ENCODE measurements at regions not wholly inside any gene's neighbourhood (a gene's known extent, or its start where the extent isn't known, plus 50 kb on each side); places are given as distances from the start of the nearest gene placed in this dataset.

DNA sequence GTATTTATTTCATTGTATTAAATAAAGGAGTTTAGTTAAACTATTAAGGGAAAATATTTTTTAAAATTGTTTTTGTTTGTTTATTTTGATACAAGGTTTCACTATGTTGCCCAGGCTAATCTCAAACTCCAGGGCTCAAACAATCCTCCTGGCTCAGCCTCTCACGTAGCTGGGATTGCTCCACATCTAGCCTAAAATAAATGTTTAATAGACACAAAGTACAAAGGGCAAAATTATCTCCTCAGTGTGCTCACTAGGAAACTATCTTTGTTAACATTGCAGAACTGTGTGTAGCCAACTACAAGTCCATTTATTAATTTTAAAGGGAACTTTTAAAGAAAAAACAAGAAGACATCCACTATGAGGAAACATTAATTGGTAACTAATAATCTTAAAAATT is 207.2 kb upstream of the PCDH17 start:
- TF ChIP-seq POLR2A (IDR thresholded peaks at IDR 0.05) (no peak), POLR2AphosphoS5 (IDR thresholded peaks at IDR 0.05) (no peak)
- TF ChIP-seq, protein P1, sequence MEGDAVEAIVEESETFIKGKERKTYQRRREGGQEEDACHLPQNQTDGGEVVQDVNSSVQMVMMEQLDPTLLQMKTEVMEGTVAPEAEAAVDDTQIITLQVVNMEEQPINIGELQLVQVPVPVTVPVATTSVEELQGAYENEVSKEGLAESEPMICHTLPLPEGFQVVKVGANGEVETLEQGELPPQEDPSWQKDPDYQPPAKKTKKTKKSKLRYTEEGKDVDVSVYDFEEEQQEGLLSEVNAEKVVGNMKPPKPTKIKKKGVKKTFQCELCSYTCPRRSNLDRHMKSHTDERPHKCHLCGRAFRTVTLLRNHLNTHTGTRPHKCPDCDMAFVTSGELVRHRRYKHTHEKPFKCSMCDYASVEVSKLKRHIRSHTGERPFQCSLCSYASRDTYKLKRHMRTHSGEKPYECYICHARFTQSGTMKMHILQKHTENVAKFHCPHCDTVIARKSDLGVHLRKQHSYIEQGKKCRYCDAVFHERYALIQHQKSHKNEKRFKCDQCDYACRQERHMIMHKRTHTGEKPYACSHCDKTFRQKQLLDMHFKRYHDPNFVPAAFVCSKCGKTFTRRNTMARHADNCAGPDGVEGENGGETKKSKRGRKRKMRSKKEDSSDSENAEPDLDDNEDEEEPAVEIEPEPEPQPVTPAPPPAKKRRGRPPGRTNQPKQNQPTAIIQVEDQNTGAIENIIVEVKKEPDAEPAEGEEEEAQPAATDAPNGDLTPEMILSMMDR (IDR thresholded peaks at IDR 0.05 in 8 of 11, conservative IDR thresholded peaks at IDR 0.05 in 3 of 11): no peak
- DNase-seq: no peak
- H3K27me3 ChIP-seq (replicated peaks in 1 of 7): no peaks in the 10 kb centered on the region
- no peaks in the 10 kb centered on the region for H3K4me1 ChIP-seq
- H3K27ac ChIP-seq: no peak overlapping the region
- WGBS, 5 donors: 47 to 64% (median 59%) methylated on average over 1 of the region's 1 CpG
- no peak overlapping the region for H3K4me3 ChIP-seq
- peaks cover 0 to 56% (median 36%) of the 10 kb centered on the region in 8 donors for H3K9me3 ChIP-seq
- intact Hi-C loops (cut with DNase I; ENCODE audit: low total_unique reads): no loop called here
- no peaks in the 10 kb centered on the region for H3K36me3 ChIP-seq

DNA sequence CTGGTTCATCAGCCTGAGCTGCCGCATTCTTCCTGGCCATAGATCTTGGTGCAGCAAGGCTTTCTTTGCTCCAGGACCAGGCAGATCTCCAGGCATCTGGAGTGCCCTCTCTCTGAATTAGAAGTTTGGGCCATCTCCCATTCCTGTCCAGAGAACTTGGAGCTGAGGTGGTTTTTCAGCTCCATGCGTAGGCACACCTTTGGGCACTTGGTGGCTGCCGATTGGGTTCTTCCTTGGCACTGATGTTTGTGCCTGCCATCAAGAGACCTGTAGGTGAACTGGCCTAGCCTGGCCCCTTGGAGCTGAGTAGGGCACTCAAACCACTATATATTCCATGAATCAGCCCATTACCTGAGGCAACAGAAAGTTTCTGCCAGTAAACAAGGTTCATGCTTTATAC is 206.0 kb upstream of the PCDH17 start:
- intact Hi-C loops (cut with DNase I; ENCODE audit: low total_unique reads): no loop called here

DNA sequence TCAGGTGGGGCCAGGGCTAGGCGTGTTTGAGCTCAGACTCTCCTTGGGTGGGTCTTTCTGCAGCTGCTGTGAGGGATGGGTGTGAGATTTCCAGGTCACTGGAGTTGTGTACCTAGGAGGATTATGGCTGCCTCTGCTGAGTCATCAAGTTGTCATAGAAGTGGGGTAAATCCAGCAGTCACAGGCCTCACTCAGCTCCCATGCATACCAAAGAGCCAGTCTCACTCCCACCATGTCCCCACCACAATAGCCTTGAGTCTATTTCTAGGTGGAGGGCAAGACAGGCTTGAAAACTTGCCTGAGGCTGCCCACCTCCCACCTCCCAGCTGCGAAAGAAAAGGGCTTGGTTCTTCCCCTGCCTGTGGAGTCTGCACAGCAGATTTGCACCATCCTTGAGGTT is 194.0 kb upstream of the PCDH17 start:
- Histone ChIP-seq H3K27ac (no peak overlapping the region), H3K36me3 (no peaks in the 10 kb centered on the region), H3K4me1 (no peaks in the 10 kb centered on the region), H3K27me3 (replicated peaks in 1 of 7) (no peaks in the 10 kb centered on the region), H3K4me3 (no peak overlapping the region), H3K9me3 (peaks cover 0 to 59% (median 18%) of the 10 kb centered on the region in 8 donors)
- 75 to 84% (median 78%) methylated on average over 2 of the region's 2 CpGs for WGBS, 5 donors
- intact Hi-C loops (cut with DNase I; ENCODE audit: low total_unique reads): no loop called here
- TF ChIP-seq POLR2A (IDR thresholded peaks at IDR 0.05) (no peak), POLR2AphosphoS5 (IDR thresholded peaks at IDR 0.05) (no peak)
- TF ChIP-seq, protein P1 (IDR thresholded peaks at IDR 0.05 in 8 of 11, conservative IDR thresholded peaks at IDR 0.05 in 3 of 11): no peak
- DNase-seq: no peak

More for the DNA sequence above, 206.0 kb upstream of the PCDH17 start:
- Histone ChIP-seq H3K36me3 (no peaks in the 10 kb centered on the region), H3K4me1 (no peaks in the 10 kb centered on the region), H3K9me3 (peaks cover 0 to 66% (median 47%) of the 10 kb centered on the region in 8 donors), H3K27ac (no peak overlapping the region), H3K27me3 (replicated peaks in 1 of 7) (no peaks in the 10 kb centered on the region), H3K4me3 (no peak overlapping the region)
- TF ChIP-seq POLR2AphosphoS5 (IDR thresholded peaks at IDR 0.05) (no peak), POLR2A (IDR thresholded peaks at IDR 0.05) (no peak)
- TF ChIP-seq, protein P1 (IDR thresholded peaks at IDR 0.05 in 8 of 11, conservative IDR thresholded peaks at IDR 0.05 in 3 of 11): no peak
- DNase-seq: no peak
- WGBS, 5 donors: 88 to 95% (median 94%) methylated on average over 3 of the region's 3 CpGs

DNA sequence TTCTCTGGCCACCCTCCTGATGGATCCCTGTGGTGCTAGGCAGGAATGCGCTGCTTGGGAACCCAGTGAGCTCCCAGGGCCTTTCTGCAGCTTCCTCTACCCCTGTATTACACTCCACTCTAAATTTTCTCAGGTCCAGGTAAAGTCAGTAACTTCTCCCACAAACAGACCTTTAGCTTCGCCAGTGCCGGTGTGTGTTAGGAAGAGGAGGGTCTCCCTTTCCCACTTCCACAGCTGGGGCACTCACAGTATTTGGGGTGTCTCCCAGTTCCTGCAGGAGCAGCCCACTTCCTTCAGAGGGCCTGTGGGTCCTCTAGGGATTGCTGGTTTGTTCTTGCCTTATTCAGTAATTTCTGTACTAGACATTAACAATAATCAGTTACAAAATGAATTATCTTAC is 193.5 kb upstream of the PCDH17 start:
- intact Hi-C loops (cut with DNase I; ENCODE audit: low total_unique reads): no loop called here
- no peaks in the 10 kb centered on the region for H3K27me3 ChIP-seq (replicated peaks in 1 of 7)
- TF ChIP-seq, protein P1 (IDR thresholded peaks at IDR 0.05 in 8 of 11, conservative IDR thresholded peaks at IDR 0.05 in 3 of 11): no peak
- no peak for TF ChIP-seq POLR2A (IDR thresholded peaks at IDR 0.05)
- TF ChIP-seq POLR2AphosphoS5 (IDR thresholded peaks at IDR 0.05): no peak

More for the DNA sequence above, 193.5 kb upstream of the PCDH17 start:
- Histone ChIP-seq H3K27ac (no peak overlapping the region), H3K4me3 (no peak overlapping the region), H3K36me3 (no peaks in the 10 kb centered on the region), H3K9me3 (peaks cover 0 to 58% (median 15%) of the 10 kb centered on the region in 8 donors), H3K4me1 (no peaks in the 10 kb centered on the region)
- 79 to 92% (median 83%) methylated on average over 3 of the region's 3 CpGs for WGBS, 5 donors
- peak; percentile 35 for DNase-seq

Data from spleen (tissue), 11 donors.